PC-9 (cell line): ENCODE measurements at regions not wholly inside any gene's neighbourhood (a gene's known extent, or its start where the extent isn't known, plus 50 kb on each side); places are given as distances from the start of the nearest gene placed in this dataset.

Experiments
- CTCF ChIP-seq: fragments of 200-600 bp; sonication (generic); conservative IDR thresholded peaks from 2 replicates; pipeline ENCODE4 v1.6.1; 2017; ENCODE audit warnings: mixed run types, antibody characterized with exemption, mild to moderate bottlenecking, moderate library complexity
- EZH2 ChIP-seq: fragments of 200-600 bp; sonication (generic); IDR thresholded peaks from 2 replicates; pipeline ENCODE4 v1.8.0; 2017; ENCODE audit warnings: antibody characterized with exemption, low read depth

- no peak for TF ChIP-seq EZH2
- no peak for TF ChIP-seq CTCF
These were observed 120.9 kb upstream of the PLET1 start for GRCh38 chr11:112381578-112381977.
